ENCODE measurements at regions not wholly inside any gene's neighbourhood (a gene's known extent, or its start where the extent isn't known, plus 50 kb on each side); places are given as distances from the start of the nearest gene placed in this dataset.
"Not testable (repeated sequence)": the region's sequence is repeated elsewhere in the genome, so short reads cannot be mapped to it uniquely, and the experiment has no call there.

DNA sequence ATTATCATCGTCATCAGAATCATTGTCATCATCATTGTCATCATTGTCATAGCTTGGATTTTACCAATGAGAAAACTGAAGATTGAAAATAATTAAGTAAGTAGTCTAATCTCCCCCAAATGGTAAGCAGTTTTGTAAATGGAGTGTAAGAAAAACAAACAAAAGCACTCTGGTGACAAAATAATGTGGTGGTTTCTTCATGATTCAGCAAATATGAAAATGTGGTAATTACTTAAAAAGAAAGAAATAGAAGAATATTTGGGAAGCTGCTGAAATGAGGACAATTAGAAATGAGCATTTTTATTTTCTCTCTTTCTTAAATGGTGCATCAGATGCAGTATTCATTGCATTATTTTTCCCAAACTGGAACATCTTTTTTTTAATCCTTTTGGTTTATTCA, 514.4 kb downstream of the DCDC2C start:
- no peak for DNase-seq (ENCODE audit: low read depth, low spot score)
- ChIA-PET POLR2A (no interaction called here), CTCF (no interaction called here)
- TF ChIP-seq, protein P1, sequence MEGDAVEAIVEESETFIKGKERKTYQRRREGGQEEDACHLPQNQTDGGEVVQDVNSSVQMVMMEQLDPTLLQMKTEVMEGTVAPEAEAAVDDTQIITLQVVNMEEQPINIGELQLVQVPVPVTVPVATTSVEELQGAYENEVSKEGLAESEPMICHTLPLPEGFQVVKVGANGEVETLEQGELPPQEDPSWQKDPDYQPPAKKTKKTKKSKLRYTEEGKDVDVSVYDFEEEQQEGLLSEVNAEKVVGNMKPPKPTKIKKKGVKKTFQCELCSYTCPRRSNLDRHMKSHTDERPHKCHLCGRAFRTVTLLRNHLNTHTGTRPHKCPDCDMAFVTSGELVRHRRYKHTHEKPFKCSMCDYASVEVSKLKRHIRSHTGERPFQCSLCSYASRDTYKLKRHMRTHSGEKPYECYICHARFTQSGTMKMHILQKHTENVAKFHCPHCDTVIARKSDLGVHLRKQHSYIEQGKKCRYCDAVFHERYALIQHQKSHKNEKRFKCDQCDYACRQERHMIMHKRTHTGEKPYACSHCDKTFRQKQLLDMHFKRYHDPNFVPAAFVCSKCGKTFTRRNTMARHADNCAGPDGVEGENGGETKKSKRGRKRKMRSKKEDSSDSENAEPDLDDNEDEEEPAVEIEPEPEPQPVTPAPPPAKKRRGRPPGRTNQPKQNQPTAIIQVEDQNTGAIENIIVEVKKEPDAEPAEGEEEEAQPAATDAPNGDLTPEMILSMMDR (IDR thresholded peaks at IDR 0.05; ENCODE audit: insufficient read depth, low read length, missing control alignments) = no peak
- no peak overlapping the region for H3K4me3 ChIP-seq (ENCODE audit: low read depth, low read length)

DNA sequence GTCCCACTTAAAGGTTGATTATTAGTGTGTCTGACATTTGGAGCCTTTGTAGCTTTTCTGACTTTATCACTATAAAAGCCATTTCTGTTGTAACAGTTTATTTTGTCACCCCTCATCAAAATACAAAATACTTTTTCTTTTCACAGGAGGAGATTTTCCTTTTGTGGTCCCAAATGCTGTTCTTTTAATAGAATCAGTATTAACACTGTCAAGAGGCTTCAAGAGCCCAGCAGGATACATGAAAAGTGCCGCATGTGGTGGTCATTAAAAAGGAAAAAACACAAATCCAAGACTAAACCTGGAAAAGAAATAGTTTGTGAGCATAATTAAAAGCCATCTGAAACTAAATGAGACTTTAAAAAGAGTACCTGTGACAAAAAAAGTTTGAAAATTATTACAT, 515.7 kb downstream of the DCDC2C start:
- ChIA-PET POLR2A (no interaction called here), CTCF (no interaction called here)
- DNase-seq (ENCODE audit: low read depth, low spot score) = no peak
- H3K4me3 ChIP-seq (ENCODE audit: low read depth, low read length) = no peak overlapping the region
- TF ChIP-seq, protein P1 (IDR thresholded peaks at IDR 0.05; ENCODE audit: insufficient read depth, low read length, missing control alignments) = no peak

DNA sequence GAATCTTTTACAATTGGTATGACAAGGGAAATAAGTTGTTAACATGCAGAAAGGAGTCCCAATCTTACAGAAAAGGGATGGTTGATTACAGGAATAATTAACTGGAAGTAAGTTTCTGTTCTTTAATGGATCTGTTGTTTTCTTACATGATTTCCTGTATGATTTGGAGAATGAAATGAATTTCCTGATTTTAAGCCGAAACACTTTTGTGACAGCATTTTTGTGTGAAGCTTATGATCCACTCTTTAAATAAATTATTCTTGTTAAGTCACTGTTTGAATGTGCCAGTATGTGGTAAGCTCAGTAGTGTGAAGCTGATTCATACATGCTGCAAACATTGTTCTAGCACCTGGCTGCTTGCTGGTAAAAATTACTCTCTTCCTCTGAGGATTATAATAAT, 516.2 kb downstream of the DCDC2C start:
- DNase-seq (ENCODE audit: low read depth, low spot score) = no peak
- ChIA-PET POLR2A (no interaction called here), CTCF (no interaction called here)
- TF ChIP-seq, protein P1 (IDR thresholded peaks at IDR 0.05; ENCODE audit: insufficient read depth, low read length, missing control alignments) = no peak
- no peak overlapping the region for H3K4me3 ChIP-seq (ENCODE audit: low read depth, low read length)

DNA sequence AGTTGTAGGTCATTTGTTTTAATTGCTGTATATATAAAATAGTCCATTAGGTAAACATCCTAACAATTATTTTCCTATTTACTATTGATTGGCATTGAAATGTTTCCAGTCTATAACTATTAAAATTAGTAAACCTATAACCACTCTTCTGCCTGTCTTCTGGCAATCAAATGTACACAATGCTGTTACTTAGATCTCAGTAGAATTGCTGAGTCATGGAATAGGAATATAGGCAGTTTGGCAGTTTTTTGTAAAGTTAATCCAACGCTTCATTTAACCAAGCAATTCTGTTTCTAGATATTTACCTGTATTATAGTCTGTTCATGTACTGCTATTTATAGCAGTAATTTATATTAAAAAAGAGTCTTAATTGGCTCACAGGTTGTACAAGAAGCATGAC, 518.1 kb downstream of the DCDC2C start:
- DNase-seq (ENCODE audit: low read depth, low spot score) = no peak
- TF ChIP-seq, protein P1 (IDR thresholded peaks at IDR 0.05; ENCODE audit: insufficient read depth, low read length, missing control alignments) = no peak
- ChIA-PET POLR2A (no interaction called here), CTCF (no interaction called here)
- H3K4me3 ChIP-seq (ENCODE audit: low read depth, low read length) = no peak overlapping the region

DNA sequence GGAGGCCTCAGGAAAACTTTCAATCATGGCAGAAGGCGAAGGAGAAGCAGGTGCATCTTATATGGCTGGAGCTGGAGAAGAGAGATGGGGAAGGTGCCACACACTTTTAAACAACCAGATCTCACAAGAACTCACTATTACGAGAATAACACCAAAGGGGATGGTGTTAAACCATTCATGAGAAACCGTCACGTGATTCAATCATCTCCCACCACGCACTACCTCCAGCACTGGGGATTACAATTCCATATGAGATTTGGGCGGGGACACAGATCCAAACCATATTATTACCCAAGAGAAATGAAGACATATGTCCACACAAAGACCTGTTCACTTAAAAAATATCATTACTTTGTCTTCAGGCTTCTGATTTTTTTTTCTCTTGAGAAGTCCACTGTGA, 518.5 kb downstream of the DCDC2C start:
- H3K4me3 ChIP-seq (ENCODE audit: low read depth, low read length) = no peak overlapping the region
- ChIA-PET CTCF (no interaction called here), POLR2A (no interaction called here)
- TF ChIP-seq, protein P1 (IDR thresholded peaks at IDR 0.05; ENCODE audit: insufficient read depth, low read length, missing control alignments) = no peak
- no peak for DNase-seq (ENCODE audit: low read depth, low spot score)

DNA sequence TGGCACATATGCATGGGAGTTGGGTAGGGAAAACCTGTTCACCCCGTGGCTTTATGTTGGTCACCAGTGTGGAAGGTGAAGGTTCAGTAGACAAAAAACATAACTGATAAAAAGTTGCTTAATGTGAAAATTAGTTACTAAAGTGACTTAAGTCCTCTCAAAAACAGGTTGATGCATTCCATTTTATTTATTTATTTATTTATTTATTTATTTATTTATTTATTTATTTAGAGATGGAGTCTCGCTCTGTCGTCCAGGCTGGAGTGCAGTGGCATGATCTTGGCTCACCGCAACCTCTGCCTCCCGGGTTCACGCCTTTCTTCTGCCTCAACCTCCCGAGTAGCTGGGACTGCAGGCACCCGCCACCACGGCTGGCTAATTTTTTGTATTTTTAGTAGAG, 541.0 kb downstream of the DCDC2C start:
- POLR2A ChIA-PET; CTCF ChIA-PET; DNase-seq (ENCODE audit: low read depth, low spot score); H3K4me3 ChIP-seq (ENCODE audit: low read depth, low read length): not testable (repeated sequence)

DNA sequence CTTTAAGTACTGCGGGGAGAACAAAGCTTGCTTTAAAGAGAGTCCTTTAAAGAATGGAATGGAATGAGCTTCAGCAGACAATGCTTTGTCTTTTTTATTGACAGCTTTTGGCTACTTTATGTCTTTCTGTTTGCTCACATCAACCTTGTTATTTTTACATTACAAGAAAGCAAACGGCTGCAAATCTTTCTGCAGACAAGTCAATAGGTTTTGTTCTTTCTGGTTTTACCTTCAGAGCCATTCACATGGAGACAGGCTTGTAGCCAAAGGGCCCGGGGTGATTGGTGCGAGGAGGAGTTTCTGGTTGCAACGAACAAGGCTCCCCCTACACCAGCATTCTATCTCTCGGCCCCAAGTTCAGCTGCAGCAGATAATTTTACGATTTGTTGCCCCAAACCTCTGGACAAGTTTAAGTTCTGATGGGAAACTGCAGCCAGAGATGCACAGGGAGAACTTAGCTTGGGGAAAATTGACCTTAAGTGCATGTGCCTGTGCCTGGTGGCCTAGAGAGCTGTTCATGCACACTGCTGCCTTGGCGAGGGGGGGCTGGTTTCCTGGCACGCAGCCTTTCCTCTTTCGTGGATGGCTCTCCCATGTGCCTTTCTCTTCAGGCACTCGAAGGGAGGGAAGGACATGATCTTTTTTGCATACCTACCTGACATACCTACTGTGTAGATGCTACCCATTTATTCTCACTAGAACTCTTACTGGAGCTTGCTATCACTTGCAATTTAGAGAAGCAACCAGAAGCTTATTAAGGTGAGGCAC, 543.2 kb downstream of the DCDC2C start:
- ChIA-PET CTCF (no interaction called here), POLR2A (no interaction called here)
- TF ChIP-seq, protein P1 (IDR thresholded peaks at IDR 0.05; ENCODE audit: insufficient read depth, low read length, missing control alignments) = no peak
- H3K4me3 ChIP-seq (ENCODE audit: low read depth, low read length) = no peak overlapping the region
- DNase-seq (ENCODE audit: low read depth, low spot score) = no peak

All from AG04449 (cell line).